Hepatocyte (in vitro differentiated cells): ENCODE measurements at regions not wholly inside any gene's neighbourhood (a gene's known extent, or its start where the extent isn't known, plus 50 kb on each side); places are given as distances from the start of the nearest gene placed in this dataset.

Source experiments
- EZH2 ChIP-seq: fragments of 200-600 bp; sonication (generic); IDR thresholded peaks from 2 replicates; pipeline ENCODE4 v1.6.1; 2016; ENCODE audit warnings: antibody characterized with exemption, mild to moderate bottlenecking, borderline replicate concordance
- EZH2phosphoT487 ChIP-seq: fragments of 200-600 bp; sonication (generic); IDR thresholded peaks from one replicate; pipeline ENCODE4 v1.6.1; 2018; ENCODE audit warnings: antibody characterized with exemption, mild to moderate bottlenecking, low read depth, moderate library complexity; ENCODE audit not compliant: unreplicated experiment, severe bottlenecking
- TF ChIP-seq, protein P1 (sequence below): fragments of 200-600 bp; sonication (generic); IDR thresholded peaks from 2 replicates; pipeline ENCODE4 v1.5.1; 2016; ENCODE audit warnings: antibody characterized with exemption, mild to moderate bottlenecking; ENCODE audit not compliant: poor library complexity

GRCh38 chrX:85570496-85570895, 191.0 kb upstream of the POF1B start:
- TF ChIP-seq EZH2: no peak
- TF ChIP-seq, protein P1, sequence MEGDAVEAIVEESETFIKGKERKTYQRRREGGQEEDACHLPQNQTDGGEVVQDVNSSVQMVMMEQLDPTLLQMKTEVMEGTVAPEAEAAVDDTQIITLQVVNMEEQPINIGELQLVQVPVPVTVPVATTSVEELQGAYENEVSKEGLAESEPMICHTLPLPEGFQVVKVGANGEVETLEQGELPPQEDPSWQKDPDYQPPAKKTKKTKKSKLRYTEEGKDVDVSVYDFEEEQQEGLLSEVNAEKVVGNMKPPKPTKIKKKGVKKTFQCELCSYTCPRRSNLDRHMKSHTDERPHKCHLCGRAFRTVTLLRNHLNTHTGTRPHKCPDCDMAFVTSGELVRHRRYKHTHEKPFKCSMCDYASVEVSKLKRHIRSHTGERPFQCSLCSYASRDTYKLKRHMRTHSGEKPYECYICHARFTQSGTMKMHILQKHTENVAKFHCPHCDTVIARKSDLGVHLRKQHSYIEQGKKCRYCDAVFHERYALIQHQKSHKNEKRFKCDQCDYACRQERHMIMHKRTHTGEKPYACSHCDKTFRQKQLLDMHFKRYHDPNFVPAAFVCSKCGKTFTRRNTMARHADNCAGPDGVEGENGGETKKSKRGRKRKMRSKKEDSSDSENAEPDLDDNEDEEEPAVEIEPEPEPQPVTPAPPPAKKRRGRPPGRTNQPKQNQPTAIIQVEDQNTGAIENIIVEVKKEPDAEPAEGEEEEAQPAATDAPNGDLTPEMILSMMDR: no peak
- TF ChIP-seq EZH2phosphoT487: no peak
